H1 (cell line): ENCODE measurements at regions not wholly inside any gene's neighbourhood (a gene's known extent, or its start where the extent isn't known, plus 50 kb on each side); places are given as distances from the start of the nearest gene placed in this dataset.
A peak's percentile ranks its signal among the peaks of the same experiment; 100 is the strongest.

Experiments used
- CTCF ChIA-PET: fragments of 300-600 bp; sonication (Branson Sonifier 250); formaldehyde crosslinking; loops from one replicate; lab custom pipeline; 2021; ENCODE audit not compliant: partially characterized antibody; lab: Charles Lee
- POLR2A ChIA-PET: fragments of 300-600 bp; sonication (Branson Sonifier 250); formaldehyde crosslinking; loops from one replicate; lab custom pipeline; 2021; ENCODE audit warnings: inconsistent platforms; ENCODE audit not compliant: partially characterized antibody; lab: Charles Lee
- DNase-seq, 2 experiments: peaks; one replicate each; pipeline versions ENCODE4 v3.0.0 to v3.0.0-alpha.2; 2010 to 2022; ENCODE audit warnings: low spot score in 2 of 2, low read depth in 1 of 2, mixed read lengths in 1 of 2
- FAIRE-seq: peaks from 2 replicates; lab custom pipeline; 2011; peaks lifted over from hg19 to GRCh38; lab: Jason Lieb, UNC
- H2AFZ ChIP-seq: 2 replicates; pipeline ENCODE4 v1.8.1; 2012; ENCODE audit warnings: low read length, inconsistent platforms
- H2AK5ac ChIP-seq: 2 replicates; pipeline ENCODE4 v1.6.1; 2013; ENCODE audit warnings: low read depth, low read length
- H2BK120ac ChIP-seq: replicated peaks from 2 replicates; pipeline ENCODE3; 2013; ENCODE audit warnings: low read depth, low read length, inconsistent platforms
- H2BK12ac ChIP-seq: 2 replicates; pipeline ENCODE4 v1.6.1; 2013; ENCODE audit warnings: low read depth, low read length
- H2BK15ac ChIP-seq: 2 replicates; pipeline ENCODE4 v1.6.1; 2013; ENCODE audit warnings: low read length
- H2BK20ac ChIP-seq: 2 replicates; pipeline ENCODE4 v1.6.1; 2013; ENCODE audit warnings: low read length
- H2BK5ac ChIP-seq: 2 replicates; pipeline ENCODE4 v1.6.1; 2013; ENCODE audit warnings: low read depth, low read length
- H3K14ac ChIP-seq: 2 replicates; pipeline ENCODE4 v1.6.1; 2013; ENCODE audit warnings: inconsistent platforms; ENCODE audit not compliant: insufficient read length
- H3K18ac ChIP-seq: 2 replicates; pipeline ENCODE4 v1.6.1; 2013; ENCODE audit warnings: low read length; ENCODE audit errors: extremely low read depth
- H3K23ac ChIP-seq: 2 replicates; pipeline ENCODE4 v1.6.1; 2013; ENCODE audit warnings: inconsistent platforms; ENCODE audit not compliant: insufficient read length
- H3K23me2 ChIP-seq: 2 replicates; pipeline ENCODE4 v1.6.1; 2013; ENCODE audit warnings: low read depth, low read length
- H3K27ac ChIP-seq: 2 replicates; pipeline ENCODE4 v1.6.1; 2011; ENCODE audit warnings: low read depth, low read length, inconsistent platforms
- H3K27me3 ChIP-seq, 4 experiments: replicated peaks in 1 of 4; 1 replicate in 1 of 4; 2 replicates in 3 of 4; pipeline versions ENCODE4 v1.6.1 to v1.8.1; 2011 to 2013; ENCODE audit warnings: low read length in 3 of 4, mild to moderate bottlenecking in 3 of 4, inconsistent platforms in 2 of 4, mixed read lengths in 2 of 4, moderate library complexity in 1 of 4; ENCODE audit not compliant: control insufficient read depth in 3 of 4, insufficient read depth in 3 of 4; ENCODE audit errors: extremely low read depth in 1 of 4
- H3K36me3 ChIP-seq, 4 experiments: 2 replicates each; pipeline versions ENCODE4 v1.6.1 to v1.8.1; 2011 to 2013; ENCODE audit warnings: mild to moderate bottlenecking in 4 of 4, low read length in 3 of 4, moderate library complexity in 2 of 4, control low read depth in 1 of 4, inconsistent platforms in 1 of 4; ENCODE audit not compliant: insufficient read depth in 4 of 4, control insufficient read depth in 2 of 4
- H3K4ac ChIP-seq: replicated peaks from 2 replicates; pipeline ENCODE3; 2013; ENCODE audit warnings: low read length, low read depth, mixed read lengths, inconsistent platforms; ENCODE audit not compliant: insufficient read length
- H3K4me1 ChIP-seq, 4 experiments: replicated peaks in 1 of 4; 1 replicate in 1 of 4; 2 replicates in 3 of 4; pipeline versions ENCODE4 v1.6.1 to v1.8.1; 2011 to 2013; ENCODE audit warnings: low read length in 3 of 4, inconsistent platforms in 2 of 4, mixed read lengths in 1 of 4; ENCODE audit not compliant: insufficient read depth in 4 of 4, control insufficient read depth in 3 of 4
- H3K4me2 ChIP-seq, 2 experiments: 2 replicates each; pipeline versions ENCODE4 v1.6.1 to v1.8.1; 2011 to 2013; ENCODE audit warnings: low read depth in 2 of 2, low read length in 2 of 2, control low read depth in 1 of 2, inconsistent platforms in 1 of 2, mild to moderate bottlenecking in 1 of 2; ENCODE audit not compliant: insufficient read depth in 1 of 2
- H3K4me3 ChIP-seq, 4 experiments: fragments of 200-600, 300-600 bp in 1 of 4; sonication (generic), shearing (Covaris generic), sonication (Bioruptor Twin) in 1 of 4; 2 replicates each; pipeline versions ENCODE4 v1.5.1 to v1.8.1; 2011 to 2016; ENCODE audit warnings: low read length in 4 of 4, low read depth in 3 of 4, control low read depth in 2 of 4, inconsistent platforms in 2 of 4, mild to moderate bottlenecking in 2 of 4, mixed read lengths in 1 of 4, moderate library complexity in 1 of 4; ENCODE audit not compliant: insufficient read depth in 2 of 4; ENCODE audit errors: extremely low read depth in 1 of 4
- H3K56ac ChIP-seq: replicated peaks from 2 replicates; pipeline ENCODE3; 2013; ENCODE audit warnings: low read depth, mild to moderate bottlenecking, mixed read lengths, low read length, inconsistent platforms; ENCODE audit not compliant: insufficient read length
- H3K79me1 ChIP-seq: 2 replicates; pipeline ENCODE4 v1.6.1; 2013; ENCODE audit warnings: low read depth, low read length, control low read depth
- H3K79me2 ChIP-seq, 2 experiments: 2 replicates each; pipeline versions ENCODE4 v1.6.1 to v1.8.1; 2012 to 2013; ENCODE audit warnings: low read length in 2 of 2, mild to moderate bottlenecking in 2 of 2, inconsistent platforms in 1 of 2; ENCODE audit not compliant: insufficient read depth in 2 of 2, control insufficient read depth in 1 of 2
- H3K9ac ChIP-seq, 4 experiments: replicated peaks in 1 of 4; 1 replicate in 1 of 4; 2 replicates in 3 of 4; pipeline versions ENCODE4 v1.6.1 to v1.8.1; 2011 to 2013; ENCODE audit warnings: low read depth in 3 of 4, low read length in 3 of 4, control low read depth in 2 of 4, mild to moderate bottlenecking in 2 of 4, moderate library complexity in 2 of 4, inconsistent platforms in 1 of 4; ENCODE audit errors: extremely low read depth in 1 of 4
- H3K9me3 ChIP-seq, 2 experiments: 2 replicates each; pipeline versions ENCODE4 v1.6.1 to v1.8.1; 2012 to 2013; ENCODE audit warnings: mild to moderate bottlenecking in 2 of 2, moderate library complexity in 2 of 2, control low read depth in 1 of 2, inconsistent platforms in 1 of 2, low read depth in 1 of 2, low read length in 1 of 2, mixed read lengths in 1 of 2; ENCODE audit not compliant: insufficient read depth in 2 of 2
- H4K20me1 ChIP-seq, 2 experiments: replicated peaks in 1 of 2; 2 replicates each; pipeline versions ENCODE3 to v1.8.1; 2011 to 2013; ENCODE audit warnings: inconsistent platforms in 2 of 2, low read length in 2 of 2, mild to moderate bottlenecking in 1 of 2; ENCODE audit not compliant: insufficient read depth in 2 of 2, control insufficient read depth in 1 of 2
- H4K5ac ChIP-seq: 2 replicates; pipeline ENCODE4 v1.6.1; 2013; ENCODE audit warnings: low read length, low read depth, mixed read lengths, inconsistent platforms; ENCODE audit not compliant: insufficient read length
- H4K8ac ChIP-seq: 2 replicates; pipeline ENCODE4 v1.8.0; 2013; ENCODE audit warnings: mild to moderate bottlenecking, moderate library complexity, low read length, inconsistent platforms; ENCODE audit not compliant: insufficient read depth; ENCODE audit errors: extremely low read depth
- H4K91ac ChIP-seq: replicated peaks from 2 replicates; pipeline ENCODE3; 2013; ENCODE audit warnings: low read length, mixed read lengths, inconsistent platforms; ENCODE audit not compliant: insufficient read length
- CHD1 ChIP-seq: IDR thresholded peaks from 2 replicates; pipeline ENCODE4 v1.6.1; 2012; ENCODE audit warnings: low read depth, low read length, improper control_type of control experiment
- WGBS, 2 experiments: shearing (Covaris generic) in 1 of 2; methylation state at CpG; one replicate each; pipeline versions ENCODE4 v1.1.6 to v1.1.7; 2013 to 2015; ENCODE audit warnings: low lambda C conversion rate in 2 of 2, mixed read lengths in 2 of 2, inconsistent platforms in 1 of 2, low coverage in 1 of 2, missing lambda C conversion rate in 1 of 2; ENCODE audit not compliant: insufficient replicate concordance in 2 of 2, insufficient coverage in 1 of 2, insufficient read length in 1 of 2; ENCODE audit errors: extremely low coverage in 1 of 2, missing lambda C conversion rate in 1 of 2; 5-methylcytosine and 5-hydroxymethylcytosine counted together

DNA sequence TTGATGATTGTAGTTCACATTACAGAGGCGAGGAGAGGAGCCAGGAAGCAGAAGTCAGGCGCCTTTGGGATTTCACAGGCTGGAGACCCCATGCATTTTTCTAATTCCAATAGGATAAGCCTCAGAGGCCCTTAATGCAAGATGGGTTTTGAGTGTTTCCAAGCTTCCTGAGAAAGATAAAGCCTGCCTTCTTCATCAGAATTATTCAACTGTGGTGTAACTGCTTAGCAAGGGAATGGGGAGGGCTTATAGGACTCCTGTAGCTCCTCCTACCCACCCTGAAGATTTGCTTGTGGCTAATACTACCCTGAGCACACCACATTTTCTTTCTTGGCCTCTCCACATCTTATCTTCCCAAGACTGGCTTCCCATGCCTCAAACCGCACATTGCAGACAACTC, 151.1 kb upstream of the ISX start:
- Histone ChIP-seq H3K4me3 (no peak overlapping the region), H2BK20ac (no peak overlapping the region), H4K8ac (no peak overlapping the region), H2BK12ac (no peak overlapping the region), H3K4me2 (no peak overlapping the region), H3K9ac (no peak overlapping the region), H2BK120ac (no peak overlapping the region), H3K56ac (no peak overlapping the region), H3K79me2 (no peaks in the 10 kb centered on the region), H4K5ac (no peak overlapping the region), H3K4me1 (peaks cover 0 to 4% (median 0%) of the 10 kb centered on the region in 4 experiments; a peak in 1 of 7 replicates), H3K14ac (peak overlapping the region; percentile 63), H3K9me3 (no peaks in the 10 kb centered on the region), H4K20me1 (no peaks in the 10 kb centered on the region), H2AFZ (peak overlapping the region; percentile 3; the same call in 1 of the 2 replicates), H4K91ac (no peak overlapping the region), H3K23me2 (no peaks in the 10 kb centered on the region; the same call in 1 of the 2 replicates), H2AK5ac (no peak overlapping the region), H3K4ac (no peak overlapping the region), H3K23ac (no peak overlapping the region), H3K27me3 (no peaks in the 10 kb centered on the region; a peak in 1 of 7 replicates), H3K27ac (no peak overlapping the region), H3K18ac (no peak overlapping the region), H3K79me1 (no peaks in the 10 kb centered on the region), H2BK5ac (no peak overlapping the region), H3K36me3 (no peaks in the 10 kb centered on the region), H2BK15ac (no peak overlapping the region)
- WGBS, 2 experiments, result 75% methylated on average over 3 of the region's 3 CpGs; no CpG with 5 or more reads in 1 of the 2 experiments
- DNase-seq (no peak), FAIRE-seq (no peak)
- POLR2A ChIA-PET, result no interaction called here
- CTCF ChIA-PET, result interaction anchor here (1.1 to 1.4 kb wide), 3 partner anchors 11 to 129 kb away, joined by 3 to 5 read pairs (median 3); no protein-coding TSS in a partner anchor
- TF ChIP-seq CHD1, result no peak
